K562 (cell line): ENCODE measurements at regions not wholly inside any gene's neighbourhood (a gene's known extent, or its start where the extent isn't known, plus 50 kb on each side); places are given as distances from the start of the nearest gene placed in this dataset.

ENCODE experiments used
- ATAC-seq: fragments of 200-7000 bp; cut with Tn5 transposase; 3 replicates; pipeline ENCODE4 v1.9.1; 2020; ENCODE audit warnings: moderate library complexity
- BruUV-seq: library from RNA; stranded (reverse); fragments of 400-500 nt; replicated peaks from 2 replicates; lab custom pipeline; 2021; lab: Mats Ljungman, UMichigan
- CTCF ChIA-PET: fragments of 300-600 bp; formaldehyde crosslinking; extraction: SDS; loops from one replicate; lab custom pipeline; 2021; ENCODE audit warnings: low intra/inter-chr PET ratio; lab: Yijun Ruan, JAX
- POLR2A ChIA-PET: fragments of 300-600, 350-650 bp; sonication (Branson Sonifier 250); formaldehyde crosslinking; extraction: SDS; loops from one replicate; lab custom pipeline; 2021; ENCODE audit warnings: antibody characterized with exemption, inconsistent platforms; lab: Yijun Ruan, JAX
- DNase-seq, 4 experiments: peaks; one replicate each; pipeline versions ENCODE4 v3.0.0 to v3.0.0-alpha.2; 2011 to 2018; ENCODE audit warnings: low spot score in 3 of 4, mixed read lengths in 3 of 4; ENCODE audit errors: extremely low read depth in 1 of 4
- FAIRE-seq: peaks from 2 replicates; lab custom pipeline; 2011; peaks lifted over from hg19 to GRCh38; lab: Jason Lieb, UNC
- H2AFZ ChIP-seq: 2 replicates; pipeline ENCODE4 v1.6.0; 2011; ENCODE audit warnings: low read depth, low read length, control low read depth, inconsistent platforms
- H3K27ac ChIP-seq: fragments of 200-600 bp; 3 replicates; pipeline ENCODE4 v1.8.0; 2011; ENCODE audit warnings: low read depth, mild to moderate bottlenecking, control low read depth, inconsistent platforms, low read length, moderate library complexity, mixed read lengths; ENCODE audit errors: extremely low read depth
- H3K27me3 ChIP-seq, 2 experiments: fragments of 300-600 bp in 1 of 2; 2 replicates in 1 of 2; 3 replicates in 1 of 2; pipeline versions ENCODE4 v1.6.0 to v1.8.0; 2011; ENCODE audit warnings: inconsistent platforms in 2 of 2, low read length in 2 of 2, mild to moderate bottlenecking in 1 of 2, mixed read lengths in 1 of 2, moderate library complexity in 1 of 2; ENCODE audit not compliant: control insufficient read depth in 2 of 2, insufficient read depth in 2 of 2
- H3K36me3 ChIP-seq: fragments of 300-600 bp; 3 replicates; pipeline ENCODE4 v1.8.0; 2011; ENCODE audit warnings: mild to moderate bottlenecking, low read length, inconsistent platforms; ENCODE audit not compliant: control insufficient read depth, insufficient read depth
- H3K4me1 ChIP-seq, 2 experiments: fragments of 200-600 bp in 1 of 2; replicated peaks in 1 of 2; 2 replicates in 1 of 2; 3 replicates in 1 of 2; pipeline versions ENCODE4 v1.5.1 to v1.8.0; 2011; ENCODE audit warnings: inconsistent platforms in 2 of 2, low read length in 2 of 2, mild to moderate bottlenecking in 1 of 2, mixed read lengths in 1 of 2, moderate library complexity in 1 of 2; ENCODE audit not compliant: control insufficient read depth in 2 of 2, insufficient read depth in 2 of 2
- H3K4me2 ChIP-seq: 2 replicates; pipeline ENCODE4 v1.6.1; 2011; ENCODE audit warnings: low read length, control low read depth, inconsistent platforms, mixed read lengths; ENCODE audit not compliant: insufficient read depth
- H3K4me3 ChIP-seq: fragments of 200-600 bp; sonication (generic), shearing (Covaris generic); 2 replicates; pipeline ENCODE4 v1.5.1; 2016; ENCODE audit warnings: control low read depth, inconsistent platforms
- H3K79me2 ChIP-seq: fragments of 200-600 bp; 3 replicates; pipeline ENCODE4 v1.8.0; 2011; ENCODE audit warnings: low read length, inconsistent platforms; ENCODE audit not compliant: control insufficient read depth, insufficient read depth
- H3K9ac ChIP-seq, 2 experiments: 2 replicates each; pipeline versions ENCODE4 v1.6.0 to v1.6.1; 2011; ENCODE audit warnings: low read depth in 2 of 2, low read length in 2 of 2, control low read depth in 1 of 2, inconsistent platforms in 1 of 2, mild to moderate bottlenecking in 1 of 2, mixed read lengths in 1 of 2; ENCODE audit not compliant: insufficient read depth in 1 of 2
- H3K9me1 ChIP-seq: one replicate; pipeline ENCODE4 v1.6.0; 2011; ENCODE audit warnings: inconsistent platforms, mild to moderate bottlenecking, low read length, moderate library complexity; ENCODE audit not compliant: control insufficient read depth, insufficient read depth
- H3K9me3 ChIP-seq: replicated peaks from 2 replicates; pipeline ENCODE4 v1.5.1; 2011; ENCODE audit warnings: low read depth, low read length, inconsistent platforms; ENCODE audit not compliant: control insufficient read depth, insufficient read depth
- H4K20me1 ChIP-seq: replicated peaks from 2 replicates; pipeline ENCODE4 v1.6.1; 2011; ENCODE audit warnings: low read length, inconsistent platforms, mixed read lengths; ENCODE audit not compliant: control insufficient read depth, insufficient read depth
- CBFA2T3 ChIP-seq: fragments of 450-650 bp; IDR thresholded peaks from 2 replicates; pipeline ENCODE4 v1.6.1; 2017
- DIDO1 ChIP-seq: fragments of 450-650 bp; IDR thresholded peaks from 2 replicates; pipeline ENCODE4 v1.6.1; 2016; ENCODE audit warnings: low read depth, missing biosample characterization, missing genetic modification characterization
- HOXB6 ChIP-seq: fragments of 250-450 bp; sonication (Bioruptor Pico); IDR thresholded peaks from 2 replicates; pipeline ENCODE4 v1.5.1; 2022; ENCODE audit warnings: mild to moderate bottlenecking, borderline replicate concordance
- LARP7 ChIP-seq: fragments of 450-650 bp; IDR thresholded peaks from 2 replicates; pipeline ENCODE4 v1.6.1; 2016
- NFIC ChIP-seq: fragments of 450-650 bp; IDR thresholded peaks from 2 replicates; pipeline ENCODE4 v1.6.1; 2017; ENCODE audit warnings: mild to moderate bottlenecking, inconsistent platforms
- ZNF354B ChIP-seq: fragments of 250-450 bp; sonication (Bioruptor Pico); IDR thresholded peaks from 2 replicates; pipeline ENCODE4 v1.4.0; 2020
- ZNF384 ChIP-seq: IDR thresholded peaks from 2 replicates; pipeline ENCODE4 v1.6.1; 2012; ENCODE audit warnings: low read depth, low read length, improper control_type of control experiment
- ZSCAN29 ChIP-seq: fragments of 450-650 bp; IDR thresholded peaks from 2 replicates; pipeline ENCODE4 v1.6.1; 2017
- WGBS: fragments of 100-300 bp; shearing (Covaris generic); methylation state at CpG from one replicate; pipeline ENCODE4 v1.1.6; 2016; ENCODE audit warnings: low coverage, mixed read lengths; ENCODE audit not compliant: insufficient coverage; ENCODE audit errors: missing lambda C conversion rate; 5-methylcytosine and 5-hydroxymethylcytosine counted together
- in situ Hi-C: fragments of 300-500 bp; cut with MboI; formaldehyde crosslinking; loops from 4 replicates; pipeline ENCODE4 v1.15.0; 2018; ENCODE audit warnings: inconsistent platforms, mixed read lengths
- intact Hi-C: fragments of 100-400 bp; cut with micrococcal nuclease; formaldehyde crosslinking; loops from 2 replicates; pipeline ENCODE4 v1.14.2; 2022
- TF ChIP-seq, protein P1 (sequence below): sonication (generic); formaldehyde crosslinking; IDR thresholded peaks from 2 replicates; pipeline ENCODE4 v1.8.1; 2023; ENCODE audit warnings: mild to moderate bottlenecking, missing genetic modification reagents, moderate library complexity
- TF ChIP-seq, protein P2 (sequence below), 2 experiments: IDR thresholded peaks; 2 replicates each; pipeline ENCODE4 v1.6.1; 2011; ENCODE audit warnings: borderline replicate concordance in 1 of 2, control low read depth in 1 of 2, low read depth in 1 of 2, low read length in 1 of 2, mild to moderate bottlenecking in 1 of 2, mixed read lengths in 1 of 2, moderate library complexity in 1 of 2; ENCODE audit not compliant: insufficient read depth in 1 of 2, insufficient read length in 1 of 2, poor library complexity in 1 of 2, severe bottlenecking in 1 of 2; ENCODE audit errors: extremely low read depth in 1 of 2
- TF ChIP-seq, protein P3 (sequence below): fragments of 250-450 bp; sonication (Bioruptor Pico); IDR thresholded peaks from 2 replicates; pipeline ENCODE4 v1.4.0; 2020; ENCODE audit warnings: borderline replicate concordance
- TF ChIP-seq, protein P4 (sequence below), 2 experiments: fragments of 450-650 bp; IDR thresholded peaks; 2 replicates each; pipeline ENCODE4 v1.6.1; 2016
- TF ChIP-seq, protein P5 (sequence below): fragments of 450-650 bp; IDR thresholded peaks from 2 replicates; pipeline ENCODE4 v1.6.1; 2017; ENCODE audit warnings: mild to moderate bottlenecking, moderate library complexity
- TF ChIP-seq, protein P6 (sequence below): fragments of 450-650 bp; IDR thresholded peaks from 2 replicates; pipeline ENCODE4 v1.6.1; 2016; ENCODE audit warnings: antibody characterized with exemption

DNA sequence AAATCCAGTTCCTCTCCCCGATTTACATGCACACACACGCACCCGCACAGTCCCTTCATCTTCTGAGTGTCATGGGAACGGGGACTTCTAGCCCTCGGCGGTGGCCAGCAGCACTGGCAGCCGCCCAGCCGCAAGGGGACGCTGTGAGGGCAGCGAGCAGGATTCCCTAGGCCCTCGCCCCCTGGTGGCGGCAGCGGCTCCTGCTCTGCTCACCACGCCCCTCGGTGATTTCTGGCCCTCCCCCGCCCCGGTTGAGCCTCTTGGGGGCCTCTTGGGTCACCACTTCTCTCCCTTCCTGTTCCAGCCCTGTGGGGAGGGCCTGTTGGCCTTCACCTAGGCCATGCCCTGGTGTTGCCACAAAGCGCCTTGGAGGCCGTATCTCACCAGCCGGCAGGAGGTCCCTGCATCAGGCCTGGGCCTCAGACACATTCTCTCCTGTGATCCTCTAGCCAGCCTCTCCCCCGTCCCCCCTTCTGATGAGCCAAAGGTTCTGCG, 75.2 kb upstream of the KSR1 start:
- DNase-seq (peak; percentile 93 to 95 (median 94)), ATAC-seq (peak; percentile 94), FAIRE-seq (peak; percentile 79)
- Histone ChIP-seq H3K79me2 (no peaks in the 10 kb centered on the region), H2AFZ (peak overlapping the region; percentile 83), H3K4me2 (peak overlapping the region; percentile 75), H3K36me3 (no peaks in the 10 kb centered on the region), H3K27ac (peak overlapping the region; percentile 39; the same call in 1 of the 3 replicates), H4K20me1 (no peaks in the 10 kb centered on the region), H3K4me1 (peaks cover 26 to 30% of the 10 kb centered on the region in 2 experiments), H3K9me3 (no peaks in the 10 kb centered on the region; the same call in 1 of the 2 replicates), H3K4me3 (no peak overlapping the region), H3K9ac (peak overlapping the region; percentile 18 to 32; a peak in 3 of 4 replicates), H3K9me1 (peaks cover 4% of the 10 kb centered on the region), H3K27me3 (no peaks in the 10 kb centered on the region)
- intact Hi-C loops = loop anchor here (2.0 to 10.0 kb wide), 3 partner anchors 28 to 194 kb away; no protein-coding TSS in a partner anchor
- CTCF ChIA-PET = interaction anchor here (0.6 to 1.6 kb wide), 8 partner anchors 28 to 221 kb away, joined by 3 to 13 read pairs (median 4); partner anchors contain the start of gene KSR1
- WGBS = 18% methylated on average over 14 of the region's 22 CpGs
- in situ Hi-C loops = no loop called here
- no TSS peak for BruUV-seq
- POLR2A ChIA-PET = interaction anchor here (0.9 to 1.4 kb wide), 2 partner anchors 8 to 136 kb away, joined by 3 to 4 read pairs; no protein-coding TSS in a partner anchor
- TF ChIP-seq, protein P1, sequence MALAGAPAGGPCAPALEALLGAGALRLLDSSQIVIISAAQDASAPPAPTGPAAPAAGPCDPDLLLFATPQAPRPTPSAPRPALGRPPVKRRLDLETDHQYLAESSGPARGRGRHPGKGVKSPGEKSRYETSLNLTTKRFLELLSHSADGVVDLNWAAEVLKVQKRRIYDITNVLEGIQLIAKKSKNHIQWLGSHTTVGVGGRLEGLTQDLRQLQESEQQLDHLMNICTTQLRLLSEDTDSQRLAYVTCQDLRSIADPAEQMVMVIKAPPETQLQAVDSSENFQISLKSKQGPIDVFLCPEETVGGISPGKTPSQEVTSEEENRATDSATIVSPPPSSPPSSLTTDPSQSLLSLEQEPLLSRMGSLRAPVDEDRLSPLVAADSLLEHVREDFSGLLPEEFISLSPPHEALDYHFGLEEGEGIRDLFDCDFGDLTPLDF (CRISPR knock-in tag) = no peak
- no peak for TF ChIP-seq HOXB6
- TF ChIP-seq ZSCAN29 = no peak
- no peak for TF ChIP-seq ZNF354B (CRISPR knock-in tag)
- TF ChIP-seq, protein P2, sequence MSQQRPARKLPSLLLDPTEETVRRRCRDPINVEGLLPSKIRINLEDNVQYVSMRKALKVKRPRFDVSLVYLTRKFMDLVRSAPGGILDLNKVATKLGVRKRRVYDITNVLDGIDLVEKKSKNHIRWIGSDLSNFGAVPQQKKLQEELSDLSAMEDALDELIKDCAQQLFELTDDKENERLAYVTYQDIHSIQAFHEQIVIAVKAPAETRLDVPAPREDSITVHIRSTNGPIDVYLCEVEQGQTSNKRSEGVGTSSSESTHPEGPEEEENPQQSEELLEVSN (IDR thresholded peaks at IDR 0.05; ENCODE audit: borderline replicate concordance in 1 of 2, extremely low read depth in 1 of 2, insufficient read depth in 1 of 2, insufficient read length in 1 of 2, low read depth in 1 of 2, low read length in 1 of 2, poor library complexity in 1 of 2, severe bottlenecking in 1 of 2) = peak; percentile 13 to 26
- peak; percentile 82 for TF ChIP-seq NFIC
- TF ChIP-seq, protein P3, sequence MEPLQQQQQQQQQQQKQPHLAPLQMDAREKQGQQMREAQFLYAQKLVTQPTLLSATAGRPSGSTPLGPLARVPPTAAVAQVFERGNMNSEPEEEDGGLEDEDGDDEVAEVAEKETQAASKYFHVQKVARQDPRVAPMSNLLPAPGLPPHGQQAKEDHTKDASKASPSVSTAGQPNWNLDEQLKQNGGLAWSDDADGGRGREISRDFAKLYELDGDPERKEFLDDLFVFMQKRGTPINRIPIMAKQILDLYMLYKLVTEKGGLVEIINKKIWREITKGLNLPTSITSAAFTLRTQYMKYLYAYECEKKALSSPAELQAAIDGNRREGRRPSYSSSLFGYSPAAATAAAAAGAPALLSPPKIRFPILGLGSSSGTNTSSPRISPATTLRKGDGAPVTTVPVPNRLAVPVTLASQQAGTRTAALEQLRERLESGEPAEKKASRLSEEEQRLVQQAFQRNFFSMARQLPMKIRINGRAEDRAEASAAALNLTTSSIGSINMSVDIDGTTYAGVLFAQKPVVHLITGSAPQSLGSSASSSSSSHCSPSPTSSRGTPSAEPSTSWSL (CRISPR knock-in tag) = no peak
- no peak for TF ChIP-seq LARP7
- TF ChIP-seq, protein P4, sequence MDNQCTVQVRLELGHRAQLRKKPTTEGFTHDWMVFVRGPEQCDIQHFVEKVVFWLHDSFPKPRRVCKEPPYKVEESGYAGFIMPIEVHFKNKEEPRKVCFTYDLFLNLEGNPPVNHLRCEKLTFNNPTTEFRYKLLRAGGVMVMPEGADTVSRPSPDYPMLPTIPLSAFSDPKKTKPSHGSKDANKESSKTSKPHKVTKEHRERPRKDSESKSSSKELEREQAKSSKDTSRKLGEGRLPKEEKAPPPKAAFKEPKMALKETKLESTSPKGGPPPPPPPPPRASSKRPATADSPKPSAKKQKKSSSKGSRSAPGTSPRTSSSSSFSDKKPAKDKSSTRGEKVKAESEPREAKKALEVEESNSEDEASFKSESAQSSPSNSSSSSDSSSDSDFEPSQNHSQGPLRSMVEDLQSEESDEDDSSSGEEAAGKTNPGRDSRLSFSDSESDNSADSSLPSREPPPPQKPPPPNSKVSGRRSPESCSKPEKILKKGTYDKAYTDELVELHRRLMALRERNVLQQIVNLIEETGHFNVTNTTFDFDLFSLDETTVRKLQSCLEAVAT (IDR thresholded peaks at IDR 0.05) = peak in 1 of 2 experiments; percentile 99; a peak in 2 of 4 replicates
- peak; percentile 67 for TF ChIP-seq ZNF384
- TF ChIP-seq, protein P5, sequence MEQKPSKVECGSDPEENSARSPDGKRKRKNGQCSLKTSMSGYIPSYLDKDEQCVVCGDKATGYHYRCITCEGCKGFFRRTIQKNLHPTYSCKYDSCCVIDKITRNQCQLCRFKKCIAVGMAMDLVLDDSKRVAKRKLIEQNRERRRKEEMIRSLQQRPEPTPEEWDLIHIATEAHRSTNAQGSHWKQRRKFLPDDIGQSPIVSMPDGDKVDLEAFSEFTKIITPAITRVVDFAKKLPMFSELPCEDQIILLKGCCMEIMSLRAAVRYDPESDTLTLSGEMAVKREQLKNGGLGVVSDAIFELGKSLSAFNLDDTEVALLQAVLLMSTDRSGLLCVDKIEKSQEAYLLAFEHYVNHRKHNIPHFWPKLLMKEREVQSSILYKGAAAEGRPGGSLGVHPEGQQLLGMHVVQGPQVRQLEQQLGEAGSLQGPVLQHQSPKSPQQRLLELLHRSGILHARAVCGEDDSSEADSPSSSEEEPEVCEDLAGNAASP = no peak
- TF ChIP-seq DIDO1 = no peak
- TF ChIP-seq, protein P6, sequence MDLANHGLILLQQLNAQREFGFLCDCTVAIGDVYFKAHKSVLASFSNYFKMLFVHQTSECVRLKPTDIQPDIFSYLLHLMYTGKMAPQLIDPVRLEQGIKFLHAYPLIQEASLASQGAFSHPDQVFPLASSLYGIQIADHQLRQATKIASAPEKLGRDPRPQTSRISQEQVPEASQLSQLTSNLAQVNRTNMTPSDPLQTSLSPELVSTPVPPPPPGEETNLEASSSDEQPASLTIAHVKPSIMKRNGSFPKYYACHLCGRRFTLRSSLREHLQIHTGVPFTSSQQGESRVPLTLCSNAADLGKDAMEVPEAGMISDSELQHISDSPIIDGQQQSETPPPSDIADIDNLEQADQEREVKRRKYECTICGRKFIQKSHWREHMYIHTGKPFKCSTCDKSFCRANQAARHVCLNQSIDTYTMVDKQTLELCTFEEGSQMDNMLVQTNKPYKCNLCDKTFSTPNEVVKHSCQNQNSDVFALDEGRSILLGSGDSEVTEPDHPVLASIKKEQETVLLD = no peak
- 0 out of 2 replicates have a peak, but pooled peaks have one; percentile 13 for TF ChIP-seq CBFA2T3
